Kidney glomerular epithelial cell (primary cell): ENCODE measurements at regions not wholly inside any gene's neighbourhood (a gene's known extent, or its start where the extent isn't known, plus 50 kb on each side); places are given as distances from the start of the nearest gene placed in this dataset.
"Not testable (repeated sequence)": the region's sequence is repeated elsewhere in the genome, so short reads cannot be mapped to it uniquely, and the experiment has no call there.

Experiments used
- DNase-seq: peaks from one replicate; lab custom pipeline; 2025; lab: John Stamatoyannopoulos, UW

- DNase-seq, result no peak
Observed at GRCh38 chr13:83730674-83731073, 151.6 kb downstream of the SLITRK1 start.

- no peak for DNase-seq
Observed at GRCh38 chr13:83722443-83722842, 159.8 kb downstream of the SLITRK1 start.

- DNase-seq, result no peak
Observed at GRCh38 chr13:83716121-83716520, 166.2 kb downstream of the SLITRK1 start.

- no peak for DNase-seq
Observed at GRCh38 chr13:83714236-83714635, 168.0 kb downstream of the SLITRK1 start.

- no peak for DNase-seq
Observed at GRCh38 chr13:83710133-83710515, 172.2 kb downstream of the SLITRK1 start.

- no peak for DNase-seq
Observed at GRCh38 chr13:83709426-83710132, 172.7 kb downstream of the SLITRK1 start.

- no peak for DNase-seq
Observed at GRCh38 chr13:83702021-83702420, 180.3 kb downstream of the SLITRK1 start.

GRCh38 chr13:83692800-83693199 is 189.5 kb downstream of the SLITRK1 start:
- no peak for DNase-seq

- peak; percentile 0 for DNase-seq
Observed at GRCh38 chr13:83691966-83692365, 190.3 kb downstream of the SLITRK1 start.

GRCh38 chr13:83681547-83681946 is 200.7 kb downstream of the SLITRK1 start:
- no peak for DNase-seq

- no peak for DNase-seq
Observed at GRCh38 chr13:83677985-83678384, 204.3 kb downstream of the SLITRK1 start.

GRCh38 chr13:83672612-83673011 is 209.7 kb downstream of the SLITRK1 start:
- DNase-seq, result no peak

- DNase-seq, result no peak
Observed at GRCh38 chr13:83667606-83668005, 214.7 kb downstream of the SLITRK1 start.

- DNase-seq, result no peak
Observed at GRCh38 chr13:83666141-83666540, 216.1 kb downstream of the SLITRK1 start.

GRCh38 chr13:83657281-83657680 is 225.0 kb downstream of the SLITRK1 start:
- no peak for DNase-seq

- DNase-seq, result not testable (repeated sequence)
Observed at GRCh38 chr13:83642617-83643016, 239.7 kb downstream of the SLITRK1 start.

GRCh38 chr13:83634601-83635000 is 247.7 kb downstream of the SLITRK1 start:
- DNase-seq, result no peak

GRCh38 chr13:83633746-83634145 is 248.5 kb downstream of the SLITRK1 start:
- DNase-seq, result no peak

GRCh38 chr13:83622422-83622784 is 259.9 kb downstream of the SLITRK1 start:
- DNase-seq, result no peak

- DNase-seq, result no peak
Observed at GRCh38 chr13:83621765-83622421, 260.4 kb downstream of the SLITRK1 start.

GRCh38 chr13:83620530-83621220 is 261.6 kb downstream of the SLITRK1 start:
- DNase-seq, result no peak

- DNase-seq, result no peak
Observed at GRCh38 chr13:83618966-83619365, 263.3 kb downstream of the SLITRK1 start.

- DNase-seq, result no peak
Observed at GRCh38 chr13:83613524-83613923, 268.8 kb downstream of the SLITRK1 start.
